HG02938 (cell line): ENCODE measurements at regions not wholly inside any gene's neighbourhood (a gene's known extent, or its start where the extent isn't known, plus 50 kb on each side); places are given as distances from the start of the nearest gene placed in this dataset.
"Not testable (repeated sequence)": the region's sequence is repeated elsewhere in the genome, so short reads cannot be mapped to it uniquely, and the experiment has no call there.

Experiments used
- ATAC-seq: cut with Tn5 transposase; IDR thresholded peaks from one replicate; pipeline ENCODE4 v1.9.1; 2021; ENCODE audit warnings: mild to moderate bottlenecking, moderate library complexity; ENCODE audit not compliant: unreplicated experiment

DNA sequence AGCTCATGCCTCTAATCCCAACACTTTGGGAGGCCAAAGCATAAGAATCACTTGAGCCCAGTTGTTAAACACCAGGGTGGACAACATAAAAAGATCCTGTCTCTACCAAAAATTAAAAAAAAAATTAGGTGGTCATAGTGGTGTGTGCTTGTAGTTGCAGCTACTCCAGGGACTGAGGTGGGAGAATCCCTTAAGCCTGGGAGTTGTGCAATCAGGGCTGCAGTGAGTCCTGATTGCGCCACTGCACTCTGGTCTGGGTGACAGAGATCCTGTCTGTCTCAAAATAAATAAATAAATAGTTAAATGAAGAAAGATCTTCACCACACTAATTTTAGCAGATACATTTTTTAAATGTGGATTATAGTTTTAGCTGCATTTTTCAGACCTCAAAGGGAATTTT, 433.2 kb downstream of the MAT2B start:
- ATAC-seq, result no peak

- peak; percentile 57 for ATAC-seq
These were observed 435.7 kb downstream of the MAT2B start for GRCh38 chr5:163941079-163941478.

DNA sequence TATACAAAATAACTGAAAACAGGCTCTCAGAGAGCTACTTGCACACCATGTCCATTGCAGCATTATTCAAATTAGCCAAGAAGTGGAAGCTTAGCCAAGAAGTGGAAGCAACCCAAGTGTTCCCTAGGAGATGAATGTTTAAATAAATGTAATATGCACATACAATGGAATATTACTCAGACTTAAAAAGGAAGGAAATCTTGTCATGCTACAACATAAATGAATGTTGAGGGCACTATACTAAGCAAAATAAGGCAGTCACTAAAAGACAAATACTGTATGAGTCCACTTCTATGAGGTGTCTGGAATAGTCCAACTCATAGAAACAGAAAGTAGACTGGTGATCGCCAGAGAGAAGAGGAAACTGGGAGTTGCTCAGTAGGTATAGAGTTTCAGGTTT, 438.1 kb downstream of the MAT2B start:
- no peak for ATAC-seq

- no peak for ATAC-seq
These were observed 439.3 kb downstream of the MAT2B start for GRCh38 chr5:163944738-163945137.

DNA sequence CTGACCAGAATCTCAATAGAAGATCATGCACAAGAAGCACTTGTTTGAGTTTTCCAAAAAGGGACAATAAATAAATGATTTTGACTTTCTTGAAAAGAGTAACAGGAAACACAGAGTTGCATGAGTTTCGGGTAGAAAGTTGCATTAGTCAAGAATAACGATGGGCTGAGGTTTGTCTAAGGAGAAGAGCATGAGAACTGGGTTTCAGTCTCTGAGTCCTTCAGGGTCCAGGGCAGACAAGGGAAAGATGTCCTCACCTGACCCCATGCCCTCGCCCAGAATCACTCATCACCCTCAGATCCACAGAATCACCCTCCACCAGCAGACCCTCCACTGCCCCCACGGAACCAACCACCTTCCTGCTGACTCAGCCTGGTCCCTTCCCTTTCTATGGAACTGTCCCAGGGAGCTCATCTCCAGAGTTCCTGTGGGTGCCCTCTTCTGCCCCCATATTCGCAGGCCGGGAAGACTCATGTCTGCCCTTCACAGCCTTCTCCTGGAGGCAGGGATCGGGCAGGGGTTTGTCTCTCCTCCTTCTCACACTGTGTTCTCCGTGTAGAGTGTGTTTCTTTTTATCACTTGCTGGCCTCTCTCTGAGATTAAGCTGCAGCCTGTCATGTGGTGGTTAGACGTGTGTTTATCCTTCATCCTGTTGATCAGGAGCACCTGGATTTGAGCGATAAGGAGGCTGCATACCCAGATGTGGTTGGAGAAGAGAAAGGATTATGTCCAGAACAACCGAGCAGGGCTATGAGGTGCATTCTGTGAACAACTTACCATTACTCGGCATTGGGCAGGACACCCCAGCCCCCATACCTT, 442.6 kb downstream of the MAT2B start:
- ATAC-seq, result no peak

GRCh38 chr5:163950248-163950647, 444.8 kb downstream of the MAT2B start:
- ATAC-seq, result no peak

GRCh38 chr5:163951069-163951468, 445.6 kb downstream of the MAT2B start:
- ATAC-seq, result no peak

DNA sequence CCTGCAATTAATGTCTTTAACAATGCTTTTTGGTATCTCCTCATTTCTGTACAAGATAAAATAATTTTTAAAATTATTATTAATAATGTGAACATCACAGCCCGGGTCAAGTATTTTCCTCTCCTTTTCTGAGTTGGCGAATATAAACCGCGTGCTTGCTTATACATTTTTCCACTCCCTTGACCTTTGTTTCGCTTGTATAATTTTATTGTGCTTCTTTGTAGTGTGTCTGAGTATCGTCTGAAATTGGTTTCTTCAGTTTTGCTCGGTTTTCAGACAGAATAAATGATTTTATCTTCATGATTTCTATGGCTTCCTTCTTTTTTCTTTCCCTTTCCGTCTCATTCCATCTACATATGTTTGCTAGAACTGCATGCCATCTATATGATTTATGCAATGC, 448.5 kb downstream of the MAT2B start:
- no peak for ATAC-seq

DNA sequence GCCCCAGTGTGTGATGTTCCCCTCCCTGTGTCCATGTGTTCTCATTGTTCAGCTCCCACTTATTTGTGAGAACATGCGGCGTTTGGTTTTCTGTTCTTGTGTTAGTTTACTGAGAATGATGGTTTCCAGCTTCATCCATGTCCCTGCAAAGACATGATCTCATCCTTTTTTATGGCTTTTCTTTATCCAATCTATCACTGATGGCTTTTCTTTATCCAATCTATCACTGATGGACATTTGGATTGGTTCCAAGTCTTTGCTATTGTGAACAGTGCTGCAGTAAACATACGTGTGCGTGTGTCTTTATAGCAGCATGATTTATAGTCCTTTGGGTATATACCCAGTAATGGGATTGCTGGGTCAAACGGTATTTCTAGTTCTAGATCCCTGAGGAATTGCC, 455.8 kb downstream of the MAT2B start:
- not testable (repeated sequence) for ATAC-seq

DNA sequence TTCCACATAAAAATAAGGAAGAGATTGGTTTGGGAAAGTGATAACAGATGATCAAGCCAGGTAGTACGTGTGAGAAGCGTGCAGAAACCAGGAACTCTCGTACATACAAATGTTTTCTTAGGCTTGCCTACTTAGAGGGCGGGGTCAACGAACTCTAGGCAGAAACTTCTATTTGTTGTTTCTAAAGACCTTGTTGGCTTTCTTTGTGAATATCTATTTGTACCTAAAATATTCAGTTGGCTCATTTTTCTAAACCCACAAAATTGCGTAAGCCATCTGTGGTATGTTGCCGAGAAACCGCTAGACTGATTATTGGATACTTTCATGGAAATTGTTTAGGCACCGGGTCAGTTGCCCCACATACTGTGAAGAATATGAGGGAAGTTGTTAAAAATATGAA, 458.5 kb downstream of the MAT2B start:
- no peak for ATAC-seq

DNA sequence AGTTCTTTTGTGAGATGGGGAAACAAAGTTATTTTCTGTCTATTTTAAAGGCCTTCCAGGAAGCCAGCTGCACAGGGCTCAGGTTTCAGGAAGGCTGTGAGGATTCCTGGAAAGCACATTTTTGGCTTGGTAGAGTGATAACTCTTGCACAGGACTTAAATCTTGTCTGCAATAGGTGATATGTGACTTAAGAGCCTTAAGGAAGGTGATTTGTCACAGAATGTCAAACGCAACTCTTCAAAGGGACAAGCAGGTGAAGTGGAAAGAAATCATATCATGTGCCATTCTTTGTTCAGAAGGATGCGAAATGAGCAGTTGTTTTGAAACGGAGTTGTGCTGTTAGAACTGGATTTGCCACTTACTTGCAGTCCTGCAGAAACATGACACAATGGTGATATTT, 459.3 kb downstream of the MAT2B start:
- no peak for ATAC-seq

DNA sequence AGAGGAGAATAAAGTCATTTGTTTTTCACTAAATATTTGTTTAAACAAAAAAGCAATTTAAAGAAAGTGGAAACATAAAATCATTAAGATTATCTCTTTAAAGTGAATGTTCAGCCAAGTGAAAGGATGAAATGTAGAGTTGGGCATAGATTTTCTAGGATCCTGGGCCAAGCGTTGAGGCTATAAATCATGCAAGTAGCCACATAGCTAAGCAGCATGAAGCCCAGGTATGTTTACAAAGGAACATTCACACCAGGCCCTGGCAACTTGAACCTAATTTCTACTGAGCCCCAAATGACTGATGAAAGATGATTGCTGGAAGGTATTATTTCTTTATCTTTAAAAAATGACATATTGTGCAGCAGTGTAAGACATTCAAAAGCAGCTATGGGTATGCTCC, 461.8 kb downstream of the MAT2B start:
- ATAC-seq, result no peak

DNA sequence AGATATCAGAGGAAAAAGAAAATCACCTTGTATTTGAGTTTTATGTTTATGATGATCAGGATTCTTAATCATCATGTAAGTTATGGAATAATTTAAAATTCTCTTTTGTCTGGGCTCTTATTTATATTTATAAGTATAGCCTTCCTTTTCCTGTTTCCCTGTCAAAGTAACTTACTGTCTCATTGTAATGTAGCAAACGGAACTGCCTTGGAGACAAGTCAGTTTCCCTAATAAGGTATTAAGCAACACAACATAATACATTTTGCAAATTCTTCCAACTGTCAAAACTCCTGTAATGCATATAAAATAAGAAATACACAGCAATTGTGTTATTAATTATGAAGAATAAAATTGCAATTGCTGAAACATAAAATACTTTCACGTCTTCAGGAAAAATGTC, 463.2 kb downstream of the MAT2B start:
- ATAC-seq, result no peak

GRCh38 chr5:163976696-163977095, 471.3 kb downstream of the MAT2B start:
- no peak for ATAC-seq

- no peak for ATAC-seq
These were observed 473.5 kb downstream of the MAT2B start for GRCh38 chr5:163978897-163979296.

DNA sequence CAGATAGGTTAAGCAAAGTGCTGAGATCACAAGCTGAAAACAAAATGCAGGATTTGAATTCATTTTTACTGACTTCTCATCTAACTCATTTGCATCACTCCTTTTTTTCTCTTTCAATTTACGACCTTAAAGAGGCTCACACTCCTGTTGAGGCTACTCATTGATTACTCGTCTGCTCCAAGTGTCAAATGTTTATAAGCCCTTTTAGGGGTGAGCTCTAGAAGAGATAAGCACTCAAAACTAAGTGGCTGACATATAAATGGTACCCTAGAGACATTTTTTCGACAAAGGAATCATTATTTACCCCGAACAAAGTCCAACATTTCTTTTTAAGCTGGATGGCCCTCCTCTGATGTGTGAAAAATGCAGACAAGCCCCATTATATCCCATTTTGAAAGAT, 483.1 kb downstream of the MAT2B start:
- no peak for ATAC-seq

GRCh38 chr5:163993126-163993525, 487.7 kb downstream of the MAT2B start:
- no peak for ATAC-seq

DNA sequence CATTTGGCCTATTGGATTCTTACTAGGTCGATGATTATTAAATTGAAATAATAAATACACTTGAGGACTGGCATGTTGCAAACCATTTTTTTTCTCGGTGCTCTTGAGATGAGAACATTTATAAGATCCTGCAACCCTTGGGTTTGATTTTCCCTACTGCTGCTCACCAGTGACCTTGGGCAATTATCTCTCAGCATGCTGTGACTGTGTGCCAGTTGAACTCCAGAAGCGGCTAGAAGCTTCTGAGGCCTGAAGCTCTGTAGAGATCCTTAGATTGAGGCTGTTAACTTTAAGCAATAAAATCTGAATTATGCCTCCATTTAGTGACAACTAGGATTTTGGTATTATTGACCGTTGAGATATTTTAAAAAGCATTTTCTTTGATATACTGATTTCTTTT, 489.8 kb downstream of the MAT2B start:
- no peak for ATAC-seq

DNA sequence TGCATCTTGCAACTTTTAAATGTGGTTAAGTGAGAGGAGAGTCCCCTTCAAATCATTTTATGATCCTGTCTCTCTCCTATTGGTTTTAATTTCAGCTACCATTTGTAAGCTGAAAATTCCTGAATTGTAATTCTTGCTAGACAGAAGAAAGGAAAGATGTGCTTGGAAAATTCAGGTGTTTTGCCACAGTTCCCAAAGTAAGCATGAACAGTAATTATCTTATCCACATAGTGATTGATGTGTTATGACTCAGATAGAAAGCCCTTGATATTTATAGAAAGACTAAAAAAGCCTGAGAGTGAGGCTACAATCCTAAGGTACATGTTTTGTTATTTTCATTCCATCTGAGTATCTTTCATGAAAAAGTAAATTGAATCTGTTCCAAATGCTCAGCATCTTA, 492.5 kb downstream of the MAT2B start:
- ATAC-seq, result no peak

DNA sequence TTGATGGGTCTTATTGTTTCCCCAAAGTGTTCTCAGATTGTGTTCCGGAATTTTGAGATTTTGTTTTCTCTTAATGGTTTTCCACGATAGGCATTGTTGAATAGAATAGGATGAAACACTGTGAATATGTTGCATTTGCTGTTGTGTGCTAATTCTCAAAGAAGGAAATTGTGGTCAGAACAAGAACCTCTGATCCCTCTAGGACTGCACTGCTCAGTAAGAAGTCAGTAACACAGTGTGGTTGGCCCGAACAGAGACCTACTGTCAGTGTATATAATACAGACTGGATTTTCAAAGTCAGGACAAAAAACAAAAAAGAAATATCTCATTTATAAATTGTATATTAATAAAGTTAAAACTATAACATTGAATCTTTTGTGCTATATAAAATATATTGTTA, 494.8 kb downstream of the MAT2B start:
- ATAC-seq, result no peak

- no peak for ATAC-seq
These were observed 495.4 kb downstream of the MAT2B start for GRCh38 chr5:164000819-164001218.

DNA sequence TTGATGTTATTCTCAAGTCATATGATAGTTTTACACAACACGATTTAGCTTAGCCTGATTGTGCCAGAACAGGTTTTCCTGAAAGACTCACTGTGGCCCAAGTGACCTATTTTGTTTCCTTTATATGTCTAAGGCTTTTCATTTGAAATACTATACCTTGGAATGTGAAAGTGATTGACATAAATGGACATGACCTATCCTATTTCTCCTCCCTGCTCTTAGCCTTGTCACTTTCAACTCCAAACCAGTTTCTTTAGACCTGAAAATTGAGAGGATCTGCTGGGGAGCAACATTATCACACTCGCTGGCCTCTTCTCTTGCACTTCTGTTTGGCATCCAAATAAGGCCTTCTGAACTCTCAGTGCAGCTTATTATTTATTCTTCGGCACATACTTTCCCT, 496.8 kb downstream of the MAT2B start:
- no peak for ATAC-seq

GRCh38 chr5:164002628-164003027, 497.2 kb downstream of the MAT2B start:
- no peak for ATAC-seq
